HEK293 (cell line): ENCODE measurements at regions not wholly inside any gene's neighbourhood (a gene's known extent, or its start where the extent isn't known, plus 50 kb on each side); places are given as distances from the start of the nearest gene placed in this dataset.

Experiments
- ELK4 ChIP-seq: IDR thresholded peaks from 2 replicates; pipeline ENCODE4 v1.6.1; 2011; ENCODE audit warnings: mild to moderate bottlenecking, low read depth, low read length, borderline replicate concordance
- GFI1B ChIP-seq: fragments of 450-650 bp; formaldehyde crosslinking; IDR thresholded peaks from 2 replicates; pipeline ENCODE4 v1.5.1; 2016; ENCODE audit warnings: missing biosample characterization, missing genetic modification characterization
- HOXA7 ChIP-seq: sonication (generic); formaldehyde crosslinking; IDR thresholded peaks from 2 replicates; pipeline ENCODE4 v1.8.1; 2022; ENCODE audit warnings: missing genetic modification reagents, borderline replicate concordance
- KLF8 ChIP-seq: fragments of 450-650 bp; formaldehyde crosslinking; IDR thresholded peaks from 2 replicates; pipeline ENCODE4 v1.5.1; 2016; ENCODE audit warnings: missing biosample characterization, missing genetic modification characterization
- MZF1 ChIP-seq: fragments of 450-650 bp; formaldehyde crosslinking; IDR thresholded peaks from 2 replicates; pipeline ENCODE4 v1.5.1; 2017; ENCODE audit warnings: missing biosample characterization, missing genetic modification characterization, borderline replicate concordance
- PATZ1 ChIP-seq: fragments of 450-650 bp; formaldehyde crosslinking; IDR thresholded peaks from 2 replicates; pipeline ENCODE4 v1.5.1; 2016; ENCODE audit warnings: missing biosample characterization, missing genetic modification characterization
- SALL2 ChIP-seq: fragments of 450-650 bp; formaldehyde crosslinking; IDR thresholded peaks from 2 replicates; pipeline ENCODE4 v1.5.0; 2017; ENCODE audit warnings: missing biosample characterization, mild to moderate bottlenecking, missing genetic modification characterization, borderline replicate concordance
- SCRT1 ChIP-seq: fragments of 450-650 bp; formaldehyde crosslinking; IDR thresholded peaks from 2 replicates; pipeline ENCODE4 v1.5.1; 2016; ENCODE audit warnings: missing biosample characterization, missing genetic modification characterization, borderline replicate concordance
- SCRT2 ChIP-seq: fragments of 450-650 bp; formaldehyde crosslinking; IDR thresholded peaks from 2 replicates; pipeline ENCODE4 v1.5.1; 2016; ENCODE audit warnings: missing biosample characterization, missing genetic modification characterization
- ZFP3 ChIP-seq: fragments of 450-650 bp; formaldehyde crosslinking; IDR thresholded peaks from 2 replicates; pipeline ENCODE4 v1.5.1; 2016; ENCODE audit warnings: low read depth, missing biosample characterization, missing genetic modification characterization
- ZNF175 ChIP-seq: fragments of 450-650 bp; formaldehyde crosslinking; IDR thresholded peaks from 2 replicates; pipeline ENCODE4 v1.5.1; 2016; ENCODE audit warnings: missing biosample characterization, missing genetic modification characterization
- ZNF221 ChIP-seq: fragments of 450-650 bp; formaldehyde crosslinking; IDR thresholded peaks from 2 replicates; pipeline ENCODE4 v1.5.1; 2017; ENCODE audit warnings: missing biosample characterization, missing genetic modification characterization, borderline replicate concordance
- ZNF223 ChIP-seq: fragments of 450-650 bp; formaldehyde crosslinking; IDR thresholded peaks from 2 replicates; pipeline ENCODE4 v1.5.1; 2016; ENCODE audit warnings: missing biosample characterization, missing genetic modification characterization
- ZNF274 ChIP-seq, 2 experiments: fragments of 200-500 bp in 1 of 2; fragments of 450-650 bp in 1 of 2; sonication (Bioruptor generic) in 1 of 2; formaldehyde crosslinking in 1 of 2; IDR thresholded peaks; 2 replicates each; pipeline versions ENCODE4 v1.5.1 to v1.6.1; 2014 to 2016; ENCODE audit warnings: borderline replicate concordance in 1 of 2, inconsistent platforms in 1 of 2, low read length in 1 of 2, missing biosample characterization in 1 of 2, missing genetic modification characterization in 1 of 2
- ZNF404 ChIP-seq: fragments of 450-650 bp; formaldehyde crosslinking; IDR thresholded peaks from 2 replicates; pipeline ENCODE4 v1.5.1; 2017; ENCODE audit warnings: missing biosample characterization, missing genetic modification characterization
- ZNF416 ChIP-seq: fragments of 450-650 bp; formaldehyde crosslinking; IDR thresholded peaks from 2 replicates; pipeline ENCODE4 v1.5.1; 2016; ENCODE audit warnings: missing biosample characterization, missing genetic modification characterization
- ZNF473 ChIP-seq: fragments of 450-650 bp; formaldehyde crosslinking; IDR thresholded peaks from 2 replicates; pipeline ENCODE4 v1.5.1; 2017; ENCODE audit warnings: missing biosample characterization, missing genetic modification characterization
- ZNF529 ChIP-seq: fragments of 450-650 bp; formaldehyde crosslinking; IDR thresholded peaks from 2 replicates; pipeline ENCODE4 v1.5.1; 2017; ENCODE audit warnings: missing genetic modification characterization, missing biosample characterization; ENCODE audit not compliant: insufficient replicate concordance
- ZNF555 ChIP-seq: fragments of 450-650 bp; formaldehyde crosslinking; conservative IDR thresholded peaks from 2 replicates; pipeline ENCODE4 v1.5.1; 2017; ENCODE audit warnings: missing biosample characterization, mild to moderate bottlenecking, missing genetic modification characterization, inconsistent platforms
- ZNF558 ChIP-seq: fragments of 450-650 bp; formaldehyde crosslinking; IDR thresholded peaks from 2 replicates; pipeline ENCODE4 v1.5.1; 2016; ENCODE audit warnings: missing biosample characterization, missing genetic modification characterization
- ZNF624 ChIP-seq: fragments of 450-650 bp; formaldehyde crosslinking; IDR thresholded peaks from 2 replicates; pipeline ENCODE4 v1.5.1; 2017; ENCODE audit warnings: missing biosample characterization, missing genetic modification characterization
- ZNF629 ChIP-seq: fragments of 450-650 bp; formaldehyde crosslinking; IDR thresholded peaks from 2 replicates; pipeline ENCODE4 v1.5.1; 2017; ENCODE audit warnings: missing biosample characterization, missing genetic modification characterization
- ZNF654 ChIP-seq: fragments of 450-650 bp; formaldehyde crosslinking; IDR thresholded peaks from 2 replicates; pipeline ENCODE4 v1.5.1; 2016; ENCODE audit warnings: low read depth, missing biosample characterization, missing genetic modification characterization
- ZNF658 ChIP-seq: fragments of 450-650 bp; formaldehyde crosslinking; IDR thresholded peaks from 2 replicates; pipeline ENCODE4; 2016; ENCODE audit warnings: missing biosample characterization, missing genetic modification characterization
- ZNF677 ChIP-seq: fragments of 450-650 bp; IDR thresholded peaks from 2 replicates; pipeline ENCODE4 v1.5.0; 2018; ENCODE audit warnings: missing biosample characterization, mild to moderate bottlenecking, missing genetic modification characterization, moderate library complexity
- ZNF704 ChIP-seq: fragments of 450-650 bp; formaldehyde crosslinking; IDR thresholded peaks from 2 replicates; pipeline ENCODE4 v1.5.1; 2016; ENCODE audit warnings: missing biosample characterization, missing genetic modification characterization
- ZNF76 ChIP-seq: fragments of 450-650 bp; formaldehyde crosslinking; IDR thresholded peaks from 2 replicates; pipeline ENCODE4; 2016; ENCODE audit warnings: low read depth, missing biosample characterization, missing genetic modification characterization, borderline replicate concordance
- ZSCAN23 ChIP-seq: fragments of 450-650 bp; formaldehyde crosslinking; IDR thresholded peaks from 2 replicates; pipeline ENCODE4 v1.5.1; 2016; ENCODE audit warnings: missing biosample characterization, missing genetic modification characterization
- TF ChIP-seq, protein P1 (sequence below): fragments of 450-650 bp; formaldehyde crosslinking; IDR thresholded peaks from 2 replicates; pipeline ENCODE4 v1.5.1; 2017; ENCODE audit warnings: missing biosample characterization, missing genetic modification characterization
- TF ChIP-seq, protein P2 (sequence below): fragments of 450-650 bp; formaldehyde crosslinking; IDR thresholded peaks from 2 replicates; pipeline ENCODE4 v1.5.1; 2016; ENCODE audit warnings: missing biosample characterization, missing genetic modification characterization
- TF ChIP-seq, protein P3 (sequence below): fragments of 450-650 bp; formaldehyde crosslinking; IDR thresholded peaks from 2 replicates; pipeline ENCODE4 v1.5.1; 2016; ENCODE audit warnings: missing biosample characterization, missing genetic modification characterization

- TF ChIP-seq ZFP3 (tag by site-specific recombination) (no peak), ZNF629 (tag by site-specific recombination) (0 out of 2 replicates have a peak, but pooled peaks have one; percentile 18), ZNF658 (tag by site-specific recombination) (no peak), ZNF555 (no peak), ZNF677 (no peak), ZSCAN23 (tag by site-specific recombination) (no peak), SCRT2 (peak; percentile 86), ZNF704 (tag by site-specific recombination) (no peak), ELK4 (no peak), GFI1B (0 out of 2 replicates have a peak, but pooled peaks have one; percentile 8), ZNF175 (tag by site-specific recombination) (no peak), ZNF416 (tag by site-specific recombination) (no peak), PATZ1 (tag by site-specific recombination) (peak; percentile 27; the same call in 1 of the 2 replicates), ZNF558 (tag by site-specific recombination) (no peak), ZNF404 (no peak), MZF1 (tag by site-specific recombination) (no peak; the same call in 1 of the 2 replicates), ZNF274 (IDR thresholded peaks at IDR 0.05; ENCODE audit: low read length) (no peak), ZNF274 (tag by site-specific recombination; IDR thresholded peaks at IDR 0.05; ENCODE audit: borderline replicate concordance) (no peak), ZNF654 (tag by site-specific recombination) (no peak), SALL2 (no peak), ZNF529 (tag by site-specific recombination) (no peak), ZNF473 (tag by site-specific recombination) (no peak), ZNF624 (tag by site-specific recombination) (no peak), HOXA7 (CRISPR knock-in tag) (no peak), SCRT1 (tag by site-specific recombination) (no peak), ZNF221 (tag by site-specific recombination) (no peak), ZNF76 (tag by site-specific recombination) (no peak), ZNF223 (no peak), KLF8 (tag by site-specific recombination) (no peak)
- TF ChIP-seq, protein P1, sequence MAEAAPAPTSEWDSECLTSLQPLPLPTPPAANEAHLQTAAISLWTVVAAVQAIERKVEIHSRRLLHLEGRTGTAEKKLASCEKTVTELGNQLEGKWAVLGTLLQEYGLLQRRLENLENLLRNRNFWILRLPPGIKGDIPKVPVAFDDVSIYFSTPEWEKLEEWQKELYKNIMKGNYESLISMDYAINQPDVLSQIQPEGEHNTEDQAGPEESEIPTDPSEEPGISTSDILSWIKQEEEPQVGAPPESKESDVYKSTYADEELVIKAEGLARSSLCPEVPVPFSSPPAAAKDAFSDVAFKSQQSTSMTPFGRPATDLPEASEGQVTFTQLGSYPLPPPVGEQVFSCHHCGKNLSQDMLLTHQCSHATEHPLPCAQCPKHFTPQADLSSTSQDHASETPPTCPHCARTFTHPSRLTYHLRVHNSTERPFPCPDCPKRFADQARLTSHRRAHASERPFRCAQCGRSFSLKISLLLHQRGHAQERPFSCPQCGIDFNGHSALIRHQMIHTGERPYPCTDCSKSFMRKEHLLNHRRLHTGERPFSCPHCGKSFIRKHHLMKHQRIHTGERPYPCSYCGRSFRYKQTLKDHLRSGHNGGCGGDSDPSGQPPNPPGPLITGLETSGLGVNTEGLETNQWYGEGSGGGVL (tag by site-specific recombination), result peak; percentile 79
- TF ChIP-seq, protein P2, sequence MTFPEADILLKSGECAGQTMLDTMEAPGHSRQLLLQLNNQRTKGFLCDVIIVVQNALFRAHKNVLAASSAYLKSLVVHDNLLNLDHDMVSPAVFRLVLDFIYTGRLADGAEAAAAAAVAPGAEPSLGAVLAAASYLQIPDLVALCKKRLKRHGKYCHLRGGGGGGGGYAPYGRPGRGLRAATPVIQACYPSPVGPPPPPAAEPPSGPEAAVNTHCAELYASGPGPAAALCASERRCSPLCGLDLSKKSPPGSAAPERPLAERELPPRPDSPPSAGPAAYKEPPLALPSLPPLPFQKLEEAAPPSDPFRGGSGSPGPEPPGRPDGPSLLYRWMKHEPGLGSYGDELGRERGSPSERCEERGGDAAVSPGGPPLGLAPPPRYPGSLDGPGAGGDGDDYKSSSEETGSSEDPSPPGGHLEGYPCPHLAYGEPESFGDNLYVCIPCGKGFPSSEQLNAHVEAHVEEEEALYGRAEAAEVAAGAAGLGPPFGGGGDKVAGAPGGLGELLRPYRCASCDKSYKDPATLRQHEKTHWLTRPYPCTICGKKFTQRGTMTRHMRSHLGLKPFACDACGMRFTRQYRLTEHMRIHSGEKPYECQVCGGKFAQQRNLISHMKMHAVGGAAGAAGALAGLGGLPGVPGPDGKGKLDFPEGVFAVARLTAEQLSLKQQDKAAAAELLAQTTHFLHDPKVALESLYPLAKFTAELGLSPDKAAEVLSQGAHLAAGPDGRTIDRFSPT, result no peak
- TF ChIP-seq, protein P3, sequence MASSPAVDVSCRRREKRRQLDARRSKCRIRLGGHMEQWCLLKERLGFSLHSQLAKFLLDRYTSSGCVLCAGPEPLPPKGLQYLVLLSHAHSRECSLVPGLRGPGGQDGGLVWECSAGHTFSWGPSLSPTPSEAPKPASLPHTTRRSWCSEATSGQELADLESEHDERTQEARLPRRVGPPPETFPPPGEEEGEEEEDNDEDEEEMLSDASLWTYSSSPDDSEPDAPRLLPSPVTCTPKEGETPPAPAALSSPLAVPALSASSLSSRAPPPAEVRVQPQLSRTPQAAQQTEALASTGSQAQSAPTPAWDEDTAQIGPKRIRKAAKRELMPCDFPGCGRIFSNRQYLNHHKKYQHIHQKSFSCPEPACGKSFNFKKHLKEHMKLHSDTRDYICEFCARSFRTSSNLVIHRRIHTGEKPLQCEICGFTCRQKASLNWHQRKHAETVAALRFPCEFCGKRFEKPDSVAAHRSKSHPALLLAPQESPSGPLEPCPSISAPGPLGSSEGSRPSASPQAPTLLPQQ (tag by site-specific recombination), result peak; percentile 43; the same call in 1 of the 2 replicates
Observed at GRCh38 chr12:92034858-92035401, 110.7 kb downstream of the BTG1 start (continued).
